PC-3 (cell line): ENCODE measurements at regions not wholly inside any gene's neighbourhood (a gene's known extent, or its start where the extent isn't known, plus 50 kb on each side); places are given as distances from the start of the nearest gene placed in this dataset.

Experiments used
- ATAC-seq: fragments of 200-7000 bp; cut with Tn5 transposase; 2 replicates; pipeline ENCODE4 v1.9.1; 2020; ENCODE audit warnings: mild to moderate bottlenecking, moderate library complexity
- BruUV-seq: library from RNA; stranded (reverse); fragments of 400-500 nt; replicated peaks from 2 replicates; lab custom pipeline; 2021; lab: Mats Ljungman, UMichigan
- CTCF ChIA-PET: fragments of 300-600 bp; sonication (Branson Sonifier 250); formaldehyde crosslinking; loops from one replicate; lab custom pipeline; 2022; ENCODE audit warnings: antibody characterized with exemption; lab: Charles Lee
- POLR2A ChIA-PET: fragments of 300-600 bp; sonication (Branson Sonifier 250); formaldehyde crosslinking; loops from one replicate; lab custom pipeline; 2022; ENCODE audit warnings: antibody characterized with exemption; ENCODE audit not compliant: unreplicated experiment; lab: Charles Lee
- DNase-seq: peaks from one replicate; pipeline ENCODE4 v3.0.0-alpha.2; 2015
- H2AFZ ChIP-seq: fragments of 300-600 bp; sonication (generic); 2 replicates; pipeline ENCODE4 v1.6.0; 2016; ENCODE audit warnings: antibody characterized with exemption, low read length
- H3F3A ChIP-seq: fragments of 300-600 bp; sonication (generic); one replicate; pipeline ENCODE4 v1.6.0; 2017; ENCODE audit warnings: antibody characterized with exemption, low read length, control low read depth, mild to moderate bottlenecking; ENCODE audit not compliant: unreplicated experiment
- H3K27ac ChIP-seq: fragments of 300-600 bp; sonication (generic); 2 replicates; pipeline ENCODE4 v1.5.1; 2016; ENCODE audit warnings: mild to moderate bottlenecking, low read length
- H3K27me3 ChIP-seq: fragments of 300-600 bp; sonication (generic); 2 replicates; pipeline ENCODE4 v1.6.1; 2016; ENCODE audit warnings: low read length, mixed read lengths
- H3K36me3 ChIP-seq: fragments of 300-600 bp; sonication (generic); 2 replicates; pipeline ENCODE4 v1.6.1; 2016; ENCODE audit warnings: low read depth, mixed run types, low read length, mixed read lengths
- H3K4me1 ChIP-seq: fragments of 300-600 bp; sonication (generic); 2 replicates; pipeline ENCODE4 v1.5.1; 2016; ENCODE audit warnings: low read length; ENCODE audit not compliant: insufficient read depth
- H3K4me2 ChIP-seq: fragments of 300-600 bp; sonication (generic); 2 replicates; pipeline ENCODE4 v1.6.0; 2016; ENCODE audit warnings: low read length
- H3K4me3 ChIP-seq: fragments of 300-600 bp; sonication (generic); 2 replicates; pipeline ENCODE4 v1.5.1; 2016; ENCODE audit warnings: mild to moderate bottlenecking, low read length, mixed read lengths
- H3K79me2 ChIP-seq: fragments of 300-600 bp; sonication (generic); 2 replicates; pipeline ENCODE4 v1.6.1; 2017; ENCODE audit warnings: low read length, mixed read lengths
- H3K9ac ChIP-seq: fragments of 300-600 bp; sonication (generic); 2 replicates; pipeline ENCODE4 v1.6.0; 2016; ENCODE audit warnings: mild to moderate bottlenecking, low read length
- H3K9me2 ChIP-seq: fragments of 300-600 bp; sonication (generic); replicated peaks from 2 replicates; pipeline ENCODE4 v1.6.1; 2016; ENCODE audit warnings: mixed run types, low read length, mixed read lengths
- H3K9me3 ChIP-seq: fragments of 300-600 bp; sonication (generic); 2 replicates; pipeline ENCODE4 v1.6.1; 2016; ENCODE audit warnings: low read length, mixed read lengths
- H4K20me1 ChIP-seq: fragments of 300-600 bp; sonication (generic); 2 replicates; pipeline ENCODE4 v1.6.1; 2016; ENCODE audit warnings: low read length, mixed read lengths
- CTCF ChIP-seq: fragments of 300-600 bp; sonication (generic); conservative IDR thresholded peaks from 2 replicates; pipeline ENCODE4 v1.5.1; 2017; ENCODE audit warnings: antibody characterized with exemption, low read depth, mild to moderate bottlenecking, low read length
- EZH2 ChIP-seq: fragments of 300-600 bp; sonication (generic); IDR thresholded peaks from one replicate; pipeline ENCODE4 v1.6.1; 2017; ENCODE audit warnings: antibody characterized with exemption, mild to moderate bottlenecking, low read length; ENCODE audit not compliant: unreplicated experiment
- EZH2phosphoT487 ChIP-seq: fragments of 300-600 bp; sonication (generic); IDR thresholded peaks from 2 replicates; pipeline ENCODE4 v1.6.1; 2018; ENCODE audit warnings: mild to moderate bottlenecking, antibody characterized with exemption, low read length, borderline replicate concordance
- intact Hi-C: fragments of 100-400 bp; cut with micrococcal nuclease; formaldehyde crosslinking; loops from 2 replicates; pipeline ENCODE4 v1.9.0; 2023

GRCh38 chr2:160592401-160592800 lies 98.8 kb upstream of the RBMS1 start:
- Histone ChIP-seq H3K4me2 (no peak overlapping the region), H3K36me3 (no peaks in the 10 kb centered on the region), H3K79me2 (no peaks in the 10 kb centered on the region), H3K9me3 (no peaks in the 10 kb centered on the region), H4K20me1 (no peaks in the 10 kb centered on the region), H3F3A (no peaks in the 10 kb centered on the region), H3K4me3 (no peak overlapping the region), H3K4me1 (no peaks in the 10 kb centered on the region), H3K27me3 (no peaks in the 10 kb centered on the region), H3K27ac (no peak overlapping the region), H2AFZ (no peak overlapping the region), H3K9me2 (no peaks in the 10 kb centered on the region), H3K9ac (no peak overlapping the region)
- no TSS peak for BruUV-seq
- TF ChIP-seq CTCF (no peak), EZH2phosphoT487 (no peak), EZH2 (no peak)
- POLR2A ChIA-PET: interaction anchor here (0.6 kb wide), 1 partner anchor 19 kb away, joined by 3 read pairs; no protein-coding TSS in a partner anchor
- intact Hi-C loops: loop anchor here (5.0 kb wide), 3 partner anchors 100 to 380 kb away; partner anchors contain the start of gene RBMS1
- ATAC-seq (no peak), DNase-seq (no peak)
- CTCF ChIA-PET: no interaction called here

- ATAC-seq: no peak
These were observed 99.4 kb upstream of the RBMS1 start for GRCh38 chr2:160592993-160593392.

More at GRCh38 chr2:160592993-160593392, 99.4 kb upstream of the RBMS1 start:
- Histone ChIP-seq H3K4me1 (no peaks in the 10 kb centered on the region), H2AFZ (no peak overlapping the region), H3K4me3 (no peak overlapping the region), H3K4me2 (no peak overlapping the region), H4K20me1 (no peaks in the 10 kb centered on the region), H3K27me3 (no peaks in the 10 kb centered on the region), H3K9ac (no peak overlapping the region), H3K36me3 (no peaks in the 10 kb centered on the region), H3K79me2 (no peaks in the 10 kb centered on the region), H3K27ac (no peak overlapping the region), H3K9me2 (no peaks in the 10 kb centered on the region), H3F3A (no peaks in the 10 kb centered on the region), H3K9me3 (no peaks in the 10 kb centered on the region)
- intact Hi-C loops: loop anchor here (5.0 kb wide), 3 partner anchors 101 to 379 kb away; partner anchors contain the start of gene RBMS1
- CTCF ChIA-PET: no interaction called here
- POLR2A ChIA-PET: no interaction called here
- TF ChIP-seq EZH2phosphoT487 (no peak), CTCF (no peak), EZH2 (no peak)
- DNase-seq: no peak
- BruUV-seq: no TSS peak
